ENCODE measurements at regions not wholly inside any gene's neighbourhood (a gene's known extent, or its start where the extent isn't known, plus 50 kb on each side); places are given as distances from the start of the nearest gene placed in this dataset.
A peak's percentile ranks its signal among the peaks of the same experiment; 100 is the strongest.

DNA sequence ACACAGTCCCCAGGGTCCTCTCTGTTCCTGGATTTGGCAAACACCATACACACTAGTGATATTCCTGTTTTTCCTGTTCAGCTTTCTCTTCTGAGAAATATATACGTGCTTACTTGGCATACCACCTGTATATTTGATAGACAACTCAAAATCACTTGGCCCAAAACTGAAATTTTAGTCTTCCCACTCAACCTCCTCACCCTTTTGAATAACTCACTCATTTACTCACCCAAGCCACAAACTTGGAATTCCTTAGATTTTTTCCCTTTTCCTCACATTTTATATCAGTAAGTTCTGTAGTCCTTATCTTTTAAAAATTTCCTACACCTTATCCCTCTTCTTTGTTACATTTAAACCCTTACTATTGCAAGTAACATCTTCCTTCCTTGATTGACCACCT, 143.4 kb downstream of the PPP1R3A start:
- no peaks in the 10 kb centered on the region for H3K4me1 ChIP-seq (ENCODE audit: control insufficient read depth in 1 of 2, insufficient read depth in 2 of 2, low read depth in 1 of 2, low read length in 1 of 2)
- ChIA-PET POLR2A (no interaction called here), CTCF (interaction anchor here (1.1 to 3.4 kb wide), 9 partner anchors 13 to 813 kb away, joined by 3 to 31 read pairs (median 7); no protein-coding TSS in a partner anchor)
- no peak overlapping the region for H3K9ac ChIP-seq
- H3K36me3 ChIP-seq (replicated peaks in 1 of 2; ENCODE audit: control insufficient read depth in 1 of 2, insufficient read depth in 2 of 2, low read length in 1 of 2): no peaks in the 10 kb centered on the region
- no peak overlapping the region for H3K4me3 ChIP-seq (ENCODE audit: low read depth in 2 of 2, low read length in 1 of 2)
- no peak for DNase-seq
- H3K27ac ChIP-seq (ENCODE audit: low read depth in 2 of 2, low read length in 1 of 2): no peak overlapping the region
- H3K79me2 ChIP-seq (ENCODE audit: insufficient read depth): no peaks in the 10 kb centered on the region
- H3K27me3 ChIP-seq (ENCODE audit: insufficient read depth): peaks cover 18% of the 10 kb centered on the region
- H3K4me2 ChIP-seq: no peak overlapping the region
- no peaks in the 10 kb centered on the region for H3F3A ChIP-seq (replicated peaks; ENCODE audit: insufficient read depth)
- H4K20me1 ChIP-seq (ENCODE audit: insufficient read depth): no peaks in the 10 kb centered on the region
- no peak for TF ChIP-seq USF1 (IDR thresholded peaks at IDR 0.05; ENCODE audit: borderline replicate concordance, low read depth)
- 0% methylated on average over 1 of the region's 1 CpG for WGBS (ENCODE audit: low lambda C conversion rate)
- no peaks in the 10 kb centered on the region for H3K9me2 ChIP-seq
- H2AFZ ChIP-seq (ENCODE audit: low read depth): no peak overlapping the region
- H3K9me3 ChIP-seq: no peaks in the 10 kb centered on the region

GRCh38 chr7:113774182-113774807, 144.5 kb downstream of the PPP1R3A start:
- Histone ChIP-seq H3K4me3 (ENCODE audit: low read depth in 2 of 2, low read length in 1 of 2) (no peak overlapping the region), H2AFZ (ENCODE audit: low read depth) (no peak overlapping the region), H3F3A (replicated peaks; ENCODE audit: insufficient read depth) (no peaks in the 10 kb centered on the region), H3K4me1 (ENCODE audit: control insufficient read depth in 1 of 2, insufficient read depth in 2 of 2, low read depth in 1 of 2, low read length in 1 of 2) (no peaks in the 10 kb centered on the region), H3K27ac (ENCODE audit: low read depth in 2 of 2, low read length in 1 of 2) (no peak overlapping the region), H3K36me3 (replicated peaks in 1 of 2; ENCODE audit: control insufficient read depth in 1 of 2, insufficient read depth in 2 of 2, low read length in 1 of 2) (no peaks in the 10 kb centered on the region), H3K9me3 (no peaks in the 10 kb centered on the region), H3K9me2 (no peaks in the 10 kb centered on the region), H4K20me1 (ENCODE audit: insufficient read depth) (no peaks in the 10 kb centered on the region), H3K9ac (no peak overlapping the region), H3K79me2 (ENCODE audit: insufficient read depth) (no peaks in the 10 kb centered on the region), H3K4me2 (no peak overlapping the region), H3K27me3 (ENCODE audit: insufficient read depth) (peaks cover 24% of the 10 kb centered on the region)
- under 1% methylated on average over 3 of the region's 3 CpGs for WGBS (ENCODE audit: low lambda C conversion rate)
- TF ChIP-seq, protein P1, sequence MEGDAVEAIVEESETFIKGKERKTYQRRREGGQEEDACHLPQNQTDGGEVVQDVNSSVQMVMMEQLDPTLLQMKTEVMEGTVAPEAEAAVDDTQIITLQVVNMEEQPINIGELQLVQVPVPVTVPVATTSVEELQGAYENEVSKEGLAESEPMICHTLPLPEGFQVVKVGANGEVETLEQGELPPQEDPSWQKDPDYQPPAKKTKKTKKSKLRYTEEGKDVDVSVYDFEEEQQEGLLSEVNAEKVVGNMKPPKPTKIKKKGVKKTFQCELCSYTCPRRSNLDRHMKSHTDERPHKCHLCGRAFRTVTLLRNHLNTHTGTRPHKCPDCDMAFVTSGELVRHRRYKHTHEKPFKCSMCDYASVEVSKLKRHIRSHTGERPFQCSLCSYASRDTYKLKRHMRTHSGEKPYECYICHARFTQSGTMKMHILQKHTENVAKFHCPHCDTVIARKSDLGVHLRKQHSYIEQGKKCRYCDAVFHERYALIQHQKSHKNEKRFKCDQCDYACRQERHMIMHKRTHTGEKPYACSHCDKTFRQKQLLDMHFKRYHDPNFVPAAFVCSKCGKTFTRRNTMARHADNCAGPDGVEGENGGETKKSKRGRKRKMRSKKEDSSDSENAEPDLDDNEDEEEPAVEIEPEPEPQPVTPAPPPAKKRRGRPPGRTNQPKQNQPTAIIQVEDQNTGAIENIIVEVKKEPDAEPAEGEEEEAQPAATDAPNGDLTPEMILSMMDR (IDR thresholded peaks at IDR 0.05): peak; percentile 96
- TF ChIP-seq RAD21 (IDR thresholded peaks at IDR 0.05; ENCODE audit: low read length) (peak; percentile 70), SMC3 (IDR thresholded peaks at IDR 0.05; ENCODE audit: low read depth, low read length) (peak; percentile 35), MEF2A (IDR thresholded peaks at IDR 0.05; ENCODE audit: borderline replicate concordance, low read depth) (no peak), MXI1 (IDR thresholded peaks at IDR 0.05; ENCODE audit: low read depth, low read length) (no peak), NFIC (IDR thresholded peaks at IDR 0.05; ENCODE audit: borderline replicate concordance) (peak; percentile 45; the same call in 1 of the 2 replicates)
- POLR2A ChIA-PET: no interaction called here
- peak; percentile 21 for DNase-seq
- CTCF ChIA-PET: interaction anchor here (0.5 to 3.4 kb wide), 39 partner anchors 8 to 1004 kb away, joined by 3 to 31 read pairs (median 3); partner anchors contain the start of gene GPR85

GRCh38 chr7:113770146-113770738, 148.6 kb downstream of the PPP1R3A start:
- ChIA-PET POLR2A (no interaction called here), CTCF (no interaction called here)
- no peak overlapping the region for H3K4me3 ChIP-seq (ENCODE audit: low read depth in 2 of 2, low read length in 1 of 2)
- no peaks in the 10 kb centered on the region for H3K36me3 ChIP-seq (replicated peaks in 1 of 2; ENCODE audit: control insufficient read depth in 1 of 2, insufficient read depth in 2 of 2, low read length in 1 of 2)
- no peak overlapping the region for H3K4me2 ChIP-seq
- peaks cover 24% of the 10 kb centered on the region for H3K27me3 ChIP-seq (ENCODE audit: insufficient read depth)
- no peaks in the 10 kb centered on the region for H3K9me2 ChIP-seq
- no peak overlapping the region for H3K27ac ChIP-seq (ENCODE audit: low read depth in 2 of 2, low read length in 1 of 2)
- H3K4me1 ChIP-seq (ENCODE audit: control insufficient read depth in 1 of 2, insufficient read depth in 2 of 2, low read depth in 1 of 2, low read length in 1 of 2): no peaks in the 10 kb centered on the region
- no peak overlapping the region; the same call in 1 of the 2 replicates for H2AFZ ChIP-seq (ENCODE audit: low read depth)
- no peaks in the 10 kb centered on the region for H3K79me2 ChIP-seq (ENCODE audit: insufficient read depth)
- no peaks in the 10 kb centered on the region for H4K20me1 ChIP-seq (ENCODE audit: insufficient read depth)
- H3F3A ChIP-seq (replicated peaks; ENCODE audit: insufficient read depth): no peaks in the 10 kb centered on the region
- no peak for DNase-seq
- 3% methylated on average over 12 of the region's 12 CpGs for WGBS (ENCODE audit: low lambda C conversion rate)
- H3K9ac ChIP-seq: no peak overlapping the region
- H3K9me3 ChIP-seq: no peaks in the 10 kb centered on the region
- TF ChIP-seq POLR2AphosphoS5 (IDR thresholded peaks at IDR 0.05; ENCODE audit: low read depth, low read length): no peak
- TF ChIP-seq GATA2 (CRISPR knock-in tag; IDR thresholded peaks at IDR 0.05): no peak
- TF ChIP-seq REST (IDR thresholded peaks at IDR 0.05; ENCODE audit: low read depth, low read length): no peak
- TF ChIP-seq EZH2phosphoT487 (IDR thresholded peaks at IDR 0.05; ENCODE audit: borderline replicate concordance, low read depth): no peak
- TF ChIP-seq FOXJ3 (CRISPR knock-in tag; IDR thresholded peaks at IDR 0.05): no peak
- no peak for TF ChIP-seq PBX3 (IDR thresholded peaks at IDR 0.05)
- TF ChIP-seq SMC3 (IDR thresholded peaks at IDR 0.05; ENCODE audit: low read depth, low read length): no peak
